ENCODE measurements at regions not wholly inside any gene's neighbourhood (a gene's known extent, or its start where the extent isn't known, plus 50 kb on each side); places are given as distances from the start of the nearest gene placed in this dataset.

- TF ChIP-seq CTCF (IDR thresholded peaks at IDR 0.05) (no peak), ZFX (IDR thresholded peaks at IDR 0.05; ENCODE audit: borderline replicate concordance) (no peak)
Measured at GRCh38 chr14:38883127-38883526, 219.9 kb downstream of the SEC23A start.

Data from 22Rv1 (cell line).